Stimulated activated CD4-positive, alpha-beta T cell treated with anti-CD3 and anti-CD28 coated beads, Interleukin-1b, Interleukin-23, amount 100 ng/mL, for 1 hour (primary cell): ENCODE measurements at regions not wholly inside any gene's neighbourhood (a gene's known extent, or its start where the extent isn't known, plus 50 kb on each side); places are given as distances from the start of the nearest gene placed in this dataset.
"Not testable (repeated sequence)": the region's sequence is repeated elsewhere in the genome, so short reads cannot be mapped to it uniquely, and the experiment has no call there.

Experiments
- DNase-seq, 2 donors: peaks; one replicate each; pipeline ENCODE4 v3.0.0-alpha.2; 2020; ENCODE audit warnings: low read depth in 2 of 2

DNA sequence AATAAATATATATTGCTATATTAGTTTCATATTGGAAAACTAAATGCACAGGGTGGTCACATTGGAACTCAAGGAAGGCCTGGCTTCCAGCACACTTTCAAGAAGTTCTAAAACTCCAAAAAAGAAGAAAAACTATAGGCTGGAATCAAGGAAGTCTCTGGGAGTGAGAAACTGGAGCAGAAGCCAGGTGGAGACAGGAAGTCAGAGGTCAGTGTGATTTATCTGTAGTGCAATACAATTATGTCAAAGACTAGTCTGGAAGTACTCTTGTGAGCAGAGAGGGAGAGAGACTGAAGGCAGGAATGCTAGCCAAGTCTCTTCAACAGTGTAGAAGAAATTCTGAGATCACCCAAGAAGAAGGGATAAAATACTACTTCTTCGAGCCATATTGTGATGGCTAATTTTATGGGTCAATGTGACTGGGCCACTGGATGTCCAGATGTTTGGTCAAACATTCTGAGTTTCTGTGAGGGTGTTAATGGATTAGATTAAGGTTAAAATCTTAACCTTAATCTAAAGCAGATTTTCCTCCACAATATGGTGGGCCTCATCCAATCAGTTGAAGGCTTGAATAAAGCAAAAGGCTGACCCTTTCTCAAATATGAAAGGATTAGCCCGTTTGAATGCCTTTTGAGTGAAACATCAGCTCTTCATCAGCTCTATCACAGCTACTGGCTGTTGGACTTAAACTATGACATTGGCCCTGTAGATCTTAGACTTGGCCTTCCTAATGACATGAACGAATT is 208.0 kb downstream of the TDRD15 start:
- no peak for DNase-seq

DNA sequence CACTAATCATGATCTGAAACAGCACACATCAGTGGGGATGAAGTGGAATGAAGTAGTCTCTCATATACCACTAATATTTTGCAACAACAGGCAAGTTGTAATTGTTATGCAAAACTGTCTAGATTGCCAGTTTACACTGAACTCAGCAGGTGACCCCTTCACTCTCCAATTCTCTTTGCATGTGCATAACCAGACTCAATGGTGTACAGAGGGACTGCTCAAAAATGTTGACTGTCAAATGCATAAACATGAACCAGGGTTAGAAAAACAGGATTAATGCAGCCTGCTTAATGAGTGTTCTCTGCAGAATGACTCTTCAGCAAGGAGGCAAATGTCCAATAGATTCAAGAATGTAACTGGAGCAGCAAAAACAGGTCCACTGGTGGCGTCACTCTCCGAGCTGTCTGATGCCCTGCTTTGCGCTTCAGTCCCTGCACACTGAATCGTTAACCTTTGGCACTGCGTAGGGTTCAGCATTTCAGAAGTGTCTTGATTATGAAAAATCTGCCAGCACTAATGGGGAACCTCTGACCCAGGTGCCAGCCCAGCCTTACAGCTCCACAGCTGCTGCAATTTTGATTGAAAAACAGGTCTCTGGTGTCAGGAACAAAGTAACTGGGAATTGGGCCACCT is 209.3 kb downstream of the TDRD15 start:
- no peak for DNase-seq

- DNase-seq: no peak
These were observed 209.9 kb downstream of the TDRD15 start for GRCh38 chr2:21333684-21334083.

- DNase-seq: no peak
These were observed 223.2 kb downstream of the TDRD15 start for GRCh38 chr2:21346984-21347383.

DNA sequence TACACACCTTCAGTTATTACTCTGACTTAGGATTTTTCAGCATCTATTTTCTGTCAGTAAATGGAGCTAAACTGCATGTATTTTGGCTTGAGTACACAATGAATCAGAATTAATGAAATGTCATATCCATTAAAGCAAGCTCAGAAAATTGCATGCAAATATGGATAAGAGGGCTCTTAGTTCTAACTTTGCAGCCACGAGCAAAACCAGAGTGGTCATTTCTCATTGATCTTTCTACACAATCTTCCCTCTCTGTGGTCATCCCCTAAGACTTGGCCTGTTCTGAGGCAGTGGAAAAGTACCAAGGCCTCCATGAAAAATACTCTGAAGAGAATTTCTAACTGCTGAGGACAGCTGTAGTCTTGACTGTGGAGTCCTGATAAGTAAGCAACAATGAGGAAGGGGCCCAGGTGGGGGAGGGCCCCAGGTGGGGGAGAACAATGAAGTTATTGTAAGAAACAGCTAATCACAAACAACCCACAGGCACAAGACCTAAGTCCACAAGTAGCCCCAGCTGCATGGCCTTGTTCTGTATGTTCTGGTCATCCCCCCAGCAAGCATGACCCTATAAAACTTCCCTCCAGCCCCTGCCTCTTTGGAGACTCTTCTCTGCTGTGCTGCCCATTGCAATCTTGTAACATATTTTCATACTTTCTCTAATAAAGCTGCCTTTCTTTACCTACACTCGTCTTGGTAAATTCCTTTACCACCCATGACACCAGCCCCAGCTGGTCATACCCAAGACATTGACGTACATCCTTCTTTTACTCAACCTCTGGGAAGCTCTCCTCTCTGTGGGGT is 230.3 kb downstream of the TDRD15 start:
- no peak for DNase-seq

DNA sequence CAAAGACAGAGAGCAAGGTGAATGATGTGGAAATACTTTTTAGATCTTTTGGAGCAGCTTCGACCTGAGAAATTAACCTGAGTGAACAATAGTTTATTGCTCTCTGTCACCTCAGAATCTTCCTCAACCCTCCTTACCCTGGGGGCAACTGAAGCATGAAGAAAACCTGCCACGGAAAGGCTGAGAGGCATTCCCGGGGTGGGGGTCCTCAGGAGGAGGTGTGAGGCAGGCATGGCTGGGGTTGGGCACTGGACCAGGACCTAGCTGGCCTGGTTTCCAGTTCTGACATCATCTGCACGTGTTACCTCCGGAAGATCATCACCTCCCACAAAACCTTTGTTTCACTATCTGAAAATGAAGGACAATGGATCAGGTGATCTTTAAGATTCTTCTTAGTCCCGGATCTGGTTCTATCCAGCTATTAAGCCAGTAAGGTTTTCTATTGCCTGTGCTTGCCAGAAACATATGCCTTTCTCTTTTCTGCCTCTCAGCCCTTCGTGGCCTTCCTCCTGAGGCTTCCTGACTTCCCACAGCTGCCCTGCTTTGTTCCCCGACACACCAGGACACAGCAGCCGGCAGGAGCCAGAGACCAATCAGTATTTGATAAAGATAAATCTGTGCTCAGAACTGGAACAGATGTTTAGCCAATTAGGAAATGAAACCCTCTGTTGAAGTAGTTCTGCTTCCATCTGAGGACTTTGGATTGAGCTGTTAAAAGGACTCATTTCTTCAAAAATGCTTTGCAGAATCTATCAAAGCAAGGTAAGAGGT is 232.5 kb downstream of the TDRD15 start:
- DNase-seq: no peak

GRCh38 chr2:21356857-21357255 is 233.1 kb downstream of the TDRD15 start:
- DNase-seq: no peak

GRCh38 chr2:21358976-21359375 is 235.2 kb downstream of the TDRD15 start:
- no peak for DNase-seq

- no peak for DNase-seq
These were observed 237.6 kb downstream of the TDRD15 start for GRCh38 chr2:21361384-21361783.

DNA sequence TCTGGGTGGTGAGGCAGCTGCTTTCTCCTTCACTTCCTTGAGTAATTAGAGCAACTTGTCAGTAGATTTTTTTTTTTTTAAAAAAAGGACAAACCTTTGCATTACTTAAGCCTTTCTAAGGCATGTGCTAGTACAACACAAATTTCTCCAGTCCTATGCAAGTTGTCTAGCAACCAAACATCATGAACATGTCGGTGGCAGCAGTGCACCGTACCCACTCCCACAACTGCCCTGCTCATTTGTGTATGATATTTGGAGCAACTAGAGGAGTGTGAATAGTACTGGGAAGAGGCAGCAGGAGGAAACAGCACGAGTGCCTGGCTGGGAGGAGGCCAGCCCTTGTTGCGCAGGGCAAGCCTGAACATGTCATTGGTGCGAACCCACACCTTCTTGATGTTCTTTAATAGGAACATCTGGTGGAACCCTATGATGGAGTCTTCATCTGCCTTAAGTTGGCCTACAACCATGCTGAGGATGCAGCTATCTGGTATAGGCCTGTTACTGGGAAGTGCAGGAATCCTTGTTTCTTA is 238.3 kb downstream of the TDRD15 start:
- no peak for DNase-seq

DNA sequence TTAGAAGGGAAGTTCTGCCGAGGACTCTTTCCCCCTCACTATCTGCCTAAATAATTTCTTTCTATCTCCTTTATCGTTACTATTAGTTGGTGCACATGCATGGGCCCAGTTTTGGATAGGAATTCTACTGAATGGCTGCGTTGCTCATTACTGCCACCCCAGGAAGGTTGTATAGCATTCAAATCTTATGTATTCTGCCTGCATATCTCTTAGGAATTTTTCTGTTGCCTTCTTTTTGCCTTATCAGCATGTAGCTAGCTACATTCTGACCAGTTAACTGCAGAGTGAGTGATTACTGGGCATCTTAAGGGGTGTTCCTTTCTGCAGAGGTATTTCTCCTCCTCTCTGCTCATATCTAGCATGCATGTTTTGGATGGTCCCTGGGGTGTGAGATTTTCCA is 239.6 kb downstream of the TDRD15 start:
- DNase-seq: no peak

DNA sequence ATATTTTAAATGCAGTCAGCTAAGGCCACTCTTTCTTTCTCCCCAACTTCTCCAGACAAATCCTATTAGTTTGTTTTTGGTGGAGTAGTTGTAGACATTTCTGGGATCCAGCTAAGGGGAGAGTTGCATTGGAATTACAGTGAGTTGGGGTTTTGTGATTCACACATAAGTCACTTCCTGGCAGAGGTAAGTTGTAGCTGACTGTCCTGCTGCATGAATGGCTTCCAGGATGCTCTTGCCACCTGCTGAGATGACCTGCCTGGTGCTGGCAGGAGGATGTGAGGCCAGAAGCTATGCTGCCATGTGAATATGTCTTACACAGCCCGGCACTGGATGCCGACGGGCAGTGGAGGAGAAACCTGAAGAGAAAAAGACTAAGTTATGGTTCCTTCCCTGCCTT is 243.7 kb downstream of the TDRD15 start:
- DNase-seq: no peak

GRCh38 chr2:21369787-21370186 is 246.0 kb downstream of the TDRD15 start:
- DNase-seq: no peak

- DNase-seq: no peak
These were observed 247.8 kb downstream of the TDRD15 start for GRCh38 chr2:21371499-21372003.

GRCh38 chr2:21372654-21373053 is 248.9 kb downstream of the TDRD15 start:
- DNase-seq: no peak

GRCh38 chr2:21376864-21377263 is 253.1 kb downstream of the TDRD15 start:
- no peak for DNase-seq

- no peak for DNase-seq
These were observed 255.4 kb downstream of the TDRD15 start for GRCh38 chr2:21379140-21379539.

DNA sequence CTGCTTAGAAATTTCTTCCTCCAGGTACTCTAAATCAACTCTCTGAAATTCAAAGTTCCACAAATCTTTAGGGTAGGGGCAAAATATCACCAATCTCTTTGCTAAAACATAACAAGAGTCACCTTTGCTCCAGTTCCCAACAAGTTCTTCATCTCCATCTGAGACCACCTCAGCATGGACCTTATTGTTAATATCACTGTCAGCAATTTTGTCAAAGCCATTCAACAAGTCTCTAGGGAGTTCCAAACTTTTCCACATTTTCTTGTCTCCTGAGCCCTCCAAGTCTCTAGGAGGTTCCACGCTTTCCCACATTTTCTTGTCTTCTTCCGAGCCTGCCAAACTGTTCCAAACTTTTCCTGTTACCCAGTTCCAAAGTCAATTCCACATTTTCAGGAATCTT is 255.9 kb downstream of the TDRD15 start:
- DNase-seq: not testable (repeated sequence)

DNA sequence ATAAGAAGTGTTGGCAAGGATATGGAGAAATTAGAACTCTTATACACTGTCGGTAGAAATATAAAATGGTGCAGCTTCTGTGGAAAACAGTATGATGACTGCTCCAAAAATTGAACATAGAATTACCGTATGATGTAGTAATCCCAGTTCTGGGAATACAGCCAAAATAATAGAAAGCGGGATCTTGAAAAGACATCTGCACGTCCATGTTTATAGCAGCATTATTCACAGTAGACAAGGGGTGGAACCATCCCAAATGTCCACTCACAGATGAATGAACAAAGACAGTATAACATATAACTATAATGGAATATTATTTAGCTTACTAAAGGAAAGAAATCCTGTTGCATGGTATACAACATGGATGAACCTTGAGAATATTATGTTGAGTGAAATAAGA is 257.7 kb downstream of the TDRD15 start:
- no peak for DNase-seq

DNA sequence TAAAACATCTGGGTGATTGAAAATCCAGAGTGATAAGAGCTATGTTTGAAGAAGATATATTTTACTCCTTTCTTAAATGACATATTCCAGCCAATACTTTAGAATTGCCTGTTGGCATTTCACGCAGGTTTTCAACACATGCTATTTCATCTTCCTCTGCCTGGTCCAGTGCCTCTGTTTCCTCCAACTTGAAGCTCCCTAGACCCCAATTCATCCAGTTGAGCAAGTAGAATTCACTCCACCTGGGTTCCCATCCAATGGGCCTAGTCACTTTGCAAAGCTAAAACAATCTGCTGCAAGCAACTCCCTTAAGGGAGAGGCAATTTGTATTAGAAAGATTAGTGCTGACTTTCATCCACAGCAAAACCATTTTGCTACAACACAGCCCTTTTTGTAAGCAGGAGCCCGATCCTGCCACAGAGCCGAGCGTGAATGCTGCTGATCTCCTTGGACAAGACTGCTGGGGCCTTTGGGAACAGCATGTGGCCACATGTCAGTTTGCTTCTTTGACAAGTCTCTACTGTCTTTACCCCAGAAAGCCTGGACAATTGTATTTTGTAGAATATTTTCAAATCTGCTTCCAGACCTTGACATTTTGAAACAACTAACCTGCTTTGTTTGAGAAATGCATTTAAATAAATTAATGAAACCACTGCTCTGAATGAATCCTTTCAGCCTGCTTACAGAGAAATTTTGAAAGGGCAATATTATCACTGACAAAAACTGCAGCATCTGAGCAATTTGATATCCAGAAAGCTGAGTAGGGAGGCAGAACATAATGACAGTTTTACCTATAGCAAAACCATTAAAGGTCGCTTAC is 259.1 kb downstream of the TDRD15 start:
- DNase-seq: no peak

GRCh38 chr2:21386666-21387065 is 262.9 kb downstream of the TDRD15 start:
- no peak for DNase-seq
